KG1 (cell line): ENCODE measurements at regions not wholly inside any gene's neighbourhood (a gene's known extent, or its start where the extent isn't known, plus 50 kb on each side); places are given as distances from the start of the nearest gene placed in this dataset.
"Not testable (repeated sequence)": the region's sequence is repeated elsewhere in the genome, so short reads cannot be mapped to it uniquely, and the experiment has no call there.

ENCODE experiments used
- DNase-seq: peaks from one replicate; lab custom pipeline; 2025; lab: John Stamatoyannopoulos, UW

DNA sequence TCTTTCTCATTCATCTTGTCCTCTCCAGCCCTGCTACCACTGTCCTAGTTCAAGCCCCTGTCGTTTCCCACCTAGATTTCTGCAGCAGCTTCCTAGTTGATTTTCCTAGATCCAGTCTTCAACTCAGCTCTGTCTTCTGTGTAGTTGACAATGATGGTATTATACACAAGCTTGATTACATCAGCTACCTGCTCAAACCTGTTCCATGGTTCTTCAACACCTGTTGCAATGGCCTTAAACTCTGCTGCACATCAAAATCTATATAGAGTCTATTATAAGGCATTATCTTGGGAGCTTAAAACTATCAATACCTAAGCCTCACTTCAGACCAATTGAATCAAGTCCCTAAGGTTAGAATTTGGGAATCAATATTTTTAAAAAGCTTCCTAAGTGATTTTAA lies 71.7 kb upstream of the PELI2 start:
- DNase-seq, result no peak

DNA sequence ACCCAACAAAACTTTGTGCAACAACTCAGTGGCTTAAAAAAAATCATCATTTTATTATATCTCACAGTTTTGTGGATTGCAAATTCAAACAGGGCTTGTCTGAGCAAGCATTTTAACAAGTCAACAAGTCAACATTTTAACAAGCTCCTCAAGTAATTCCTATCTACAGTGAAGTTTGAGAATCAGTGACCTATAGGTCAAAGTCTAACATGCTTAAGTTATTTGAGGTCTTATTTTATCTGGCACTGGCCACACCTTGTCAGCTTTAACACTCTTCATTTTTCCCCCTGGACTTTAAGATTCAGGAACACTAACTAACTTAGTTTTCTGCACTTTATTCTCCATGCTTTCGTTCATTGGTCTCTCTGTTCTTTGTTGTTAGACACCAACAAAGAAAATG lies 71.2 kb upstream of the PELI2 start:
- DNase-seq, result no peak

DNA sequence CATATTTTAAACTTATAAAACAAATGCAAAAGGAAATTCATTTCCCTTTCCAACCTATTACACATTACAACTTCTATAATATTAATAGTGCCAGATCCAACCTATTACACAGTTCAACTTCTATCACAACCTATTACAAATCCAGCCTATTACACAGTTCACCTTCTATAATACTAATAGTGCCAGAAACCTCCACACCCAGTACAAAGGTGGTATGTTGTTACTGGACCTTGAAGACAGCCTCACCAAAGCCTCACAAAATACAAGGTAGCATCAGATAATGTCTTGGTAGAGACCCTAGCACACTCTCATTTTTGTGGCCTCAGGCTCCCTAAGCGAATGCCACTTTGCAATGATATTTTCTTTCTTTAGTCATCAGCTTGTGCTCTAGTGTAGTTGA lies 68.7 kb upstream of the PELI2 start:
- DNase-seq, result no peak

DNA sequence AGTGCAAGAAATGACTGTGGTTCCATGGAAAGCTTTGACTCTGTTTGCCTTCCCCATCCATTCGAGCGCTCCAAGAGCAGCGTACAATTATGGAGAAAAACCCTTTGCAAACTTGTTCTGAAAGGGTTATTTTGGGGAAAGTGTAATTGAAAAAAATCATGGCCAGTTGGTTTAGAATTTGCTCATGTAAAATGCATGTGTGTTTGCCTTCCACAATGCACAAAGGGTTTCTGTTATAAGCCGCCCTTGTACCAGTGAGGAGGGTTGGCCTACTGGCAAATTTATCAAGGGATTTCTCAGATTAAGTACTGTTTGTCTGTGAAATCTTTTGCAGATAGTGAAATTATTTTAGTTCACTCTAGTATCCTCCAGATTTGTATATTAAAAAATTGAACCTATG lies 62.7 kb upstream of the PELI2 start:
- no peak for DNase-seq

DNA sequence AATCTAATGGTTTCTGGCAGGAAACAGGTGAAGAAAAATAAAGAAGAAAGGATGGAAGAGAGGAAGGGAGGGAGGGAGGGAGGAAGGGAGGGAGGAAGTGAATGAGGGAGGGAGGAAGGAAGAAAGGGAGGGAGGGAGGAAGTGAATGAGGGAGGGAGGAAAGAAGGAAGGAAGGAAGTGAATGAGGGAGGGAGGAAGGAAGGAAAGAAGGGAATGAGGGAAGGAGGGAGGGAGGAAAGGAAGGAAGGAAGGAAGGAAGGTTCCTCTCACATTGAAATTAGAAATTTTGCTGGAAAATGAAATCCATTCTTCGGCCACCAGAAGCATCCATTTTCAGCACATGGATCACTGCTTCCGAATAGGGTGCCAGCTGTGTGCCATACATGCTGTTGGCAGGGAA lies 62.2 kb upstream of the PELI2 start:
- no peak for DNase-seq

DNA sequence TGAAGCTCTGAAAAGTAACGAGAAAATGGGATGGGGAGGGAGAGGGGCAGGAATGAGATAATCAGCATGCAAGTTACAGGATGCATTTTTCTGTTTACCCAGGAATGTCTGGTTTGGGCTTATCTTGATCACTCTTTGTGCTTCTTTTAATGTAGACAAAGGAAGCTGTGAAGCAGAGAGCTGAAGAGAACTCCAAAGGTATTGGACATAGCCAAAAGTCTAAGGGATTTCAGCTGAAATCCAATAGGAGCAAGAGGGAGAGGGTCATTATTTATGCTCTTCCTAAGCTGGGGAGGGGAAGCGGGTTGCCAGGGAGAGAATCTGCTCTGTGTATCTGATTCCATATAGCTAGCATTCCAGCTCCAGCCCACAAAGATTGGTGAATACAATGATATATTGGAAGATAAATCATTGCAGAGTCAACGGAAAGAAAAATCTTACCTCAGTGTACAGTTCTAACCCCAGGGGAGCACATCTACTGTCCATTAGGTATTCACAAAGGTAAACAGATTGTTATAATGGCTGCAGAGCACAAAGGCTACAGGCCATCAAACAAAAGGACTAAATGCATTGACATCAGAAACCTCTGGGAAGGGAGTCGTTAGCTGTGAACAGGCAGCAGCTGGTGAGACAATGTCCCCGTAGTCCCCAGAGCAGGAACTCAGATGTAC lies 61.0 kb upstream of the PELI2 start:
- DNase-seq, result no peak

DNA sequence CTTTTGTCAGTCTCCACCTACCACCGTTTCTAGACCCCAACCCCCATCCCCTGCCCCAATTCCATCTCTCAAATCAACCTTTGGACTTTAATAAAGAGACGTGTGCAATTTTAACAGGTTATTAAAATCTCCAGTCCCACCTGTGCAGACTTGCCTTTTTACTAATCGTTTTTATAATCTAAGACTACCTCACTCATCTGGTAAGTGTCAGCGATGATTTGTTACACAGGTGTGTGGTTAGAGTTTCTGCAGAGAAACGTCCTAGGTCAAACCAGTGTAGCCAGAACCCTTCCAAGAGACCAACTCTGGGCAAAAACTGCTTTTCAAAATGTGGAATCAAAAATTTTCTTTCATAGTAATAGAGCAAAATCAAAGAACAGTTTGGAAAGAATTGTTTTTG lies 60.4 kb upstream of the PELI2 start:
- DNase-seq, result no peak

DNA sequence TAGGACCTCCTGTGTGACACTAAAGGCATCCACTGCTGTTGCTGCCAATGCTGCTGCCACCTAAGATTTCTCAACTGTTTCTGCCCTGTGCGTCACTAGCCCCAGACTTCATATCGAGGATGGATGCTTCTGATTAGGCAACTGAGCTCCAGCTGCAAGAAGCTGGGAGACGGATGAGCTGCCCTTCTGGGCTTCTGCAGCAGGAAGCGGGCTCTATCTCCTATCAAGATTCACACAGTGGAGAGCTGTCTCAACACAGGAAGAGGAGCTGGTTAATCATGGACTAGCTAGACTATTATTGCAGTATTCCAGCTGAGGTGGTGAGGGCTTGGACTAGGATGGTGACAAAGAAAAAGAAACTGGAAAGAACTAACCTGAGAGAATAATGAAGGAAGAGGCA lies 59.2 kb upstream of the PELI2 start:
- DNase-seq, result no peak

DNA sequence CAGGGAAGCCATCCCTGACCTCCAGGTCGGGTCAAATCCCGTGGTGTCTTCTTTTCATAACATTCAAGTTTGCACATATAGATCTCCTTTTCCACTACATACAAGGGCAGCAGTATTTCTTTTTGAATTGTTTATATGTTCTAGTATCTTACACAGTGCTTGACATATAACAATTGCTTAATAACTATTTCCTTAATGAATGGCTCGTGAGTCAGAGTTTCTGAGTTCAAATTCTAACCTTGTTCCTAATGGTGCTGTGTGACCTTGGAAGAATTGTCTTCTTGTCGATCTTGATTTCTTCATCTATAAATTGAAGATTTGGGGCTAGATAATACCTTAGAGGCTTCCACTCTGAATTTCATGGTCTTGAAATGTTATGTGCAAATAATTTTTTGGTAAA lies 57.2 kb upstream of the PELI2 start:
- no peak for DNase-seq

DNA sequence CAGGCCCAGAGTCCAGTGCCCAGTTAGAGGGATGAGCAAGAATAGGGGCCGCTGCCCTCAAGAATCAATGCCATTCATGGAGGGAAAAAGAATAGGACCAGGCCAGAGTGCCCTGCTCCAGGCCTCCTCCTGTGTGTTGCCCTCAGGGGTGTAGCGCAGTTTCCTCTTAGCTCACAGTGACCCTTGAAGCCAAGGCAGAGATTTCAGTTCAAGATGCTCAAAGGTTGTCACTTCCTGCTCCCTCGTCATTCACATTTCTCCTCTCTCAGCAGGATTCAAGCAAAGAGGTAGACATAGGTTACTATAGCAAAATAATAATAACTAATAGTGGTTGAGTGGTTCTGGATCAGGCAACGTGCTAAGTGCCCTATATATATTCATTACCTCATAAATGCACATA lies 55.1 kb upstream of the PELI2 start:
- no peak for DNase-seq

DNA sequence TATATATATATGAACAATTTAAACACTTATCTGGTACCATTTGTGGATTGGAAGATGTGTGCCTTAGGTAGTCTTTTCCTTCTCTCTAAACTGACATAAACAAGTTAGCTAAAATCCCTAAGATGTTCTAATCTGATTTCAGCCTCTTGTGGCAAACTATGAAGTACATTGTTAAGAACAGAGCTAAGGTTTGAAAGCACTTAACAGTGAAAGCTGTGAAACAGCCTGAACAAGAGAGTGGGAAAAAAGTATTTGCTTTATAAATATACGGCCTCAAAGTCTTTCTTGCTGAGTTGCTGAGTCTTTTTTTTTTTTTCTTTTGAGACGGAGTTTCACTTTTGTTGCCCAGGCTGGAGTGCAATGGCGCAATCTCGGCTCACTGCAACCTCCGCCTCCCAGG lies 53.7 kb upstream of the PELI2 start:
- no peak for DNase-seq

DNA sequence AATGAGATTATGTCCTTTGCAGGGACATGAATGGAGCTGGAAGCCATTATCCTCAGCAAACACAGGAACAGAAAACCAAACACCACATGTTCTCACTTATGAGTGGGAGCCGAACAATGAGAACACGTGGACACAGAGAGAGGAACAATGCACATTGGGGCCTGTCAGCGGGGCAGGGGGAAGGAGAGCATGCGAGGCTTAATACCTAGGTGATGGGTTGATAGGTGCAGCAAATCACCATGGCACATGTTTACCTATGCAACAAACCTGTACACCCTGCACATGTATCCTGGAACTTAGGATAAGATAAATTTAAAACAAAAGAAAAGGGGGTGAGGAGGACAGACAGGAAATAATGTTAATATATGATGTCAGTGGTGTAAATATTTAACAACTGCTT lies 53.0 kb upstream of the PELI2 start:
- not testable (repeated sequence) for DNase-seq

DNA sequence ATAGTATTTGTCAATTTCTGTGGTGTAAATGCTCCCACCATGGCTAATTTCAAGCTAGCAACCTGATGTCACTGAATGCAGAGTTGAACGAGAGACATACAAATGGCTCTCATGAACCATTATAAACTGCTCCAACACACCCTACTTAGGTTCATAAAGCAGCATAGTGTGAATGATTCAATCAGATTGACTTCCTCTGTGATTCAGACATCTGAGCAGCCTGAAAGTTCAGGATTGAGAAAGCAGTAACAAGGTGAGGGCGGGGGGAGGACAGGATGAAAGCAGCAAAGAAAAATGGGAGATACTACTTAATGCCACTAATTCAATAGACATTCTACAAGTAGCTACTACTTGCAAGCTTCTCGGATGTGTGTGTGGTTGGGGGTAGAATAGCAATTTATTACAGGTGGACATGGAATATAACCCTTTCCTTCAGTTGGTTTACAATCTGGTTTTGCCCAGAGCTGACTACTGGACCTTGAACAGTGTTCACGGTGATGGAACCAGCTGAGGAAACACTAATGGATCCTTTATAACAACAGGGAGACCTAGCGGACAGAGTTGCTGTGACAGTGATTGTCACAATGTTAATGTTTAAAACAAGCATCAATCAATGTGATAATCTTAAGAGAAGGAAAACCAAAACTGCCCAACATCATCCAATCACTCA lies 52.5 kb upstream of the PELI2 start:
- DNase-seq, result no peak
